Suprapubic skin (tissue), 4 donors: ENCODE measurements at regions not wholly inside any gene's neighbourhood (a gene's known extent, or its start where the extent isn't known, plus 50 kb on each side); places are given as distances from the start of the nearest gene placed in this dataset.

Experiments used
- EP300 ChIP-seq: sonication (generic); formaldehyde crosslinking; IDR thresholded peaks from one replicate; pipeline ENCODE4 v1.6.1; 2017; ENCODE audit warnings: antibody characterized with exemption
- POLR2A ChIP-seq, 2 donors: fragments of 450-650 bp; IDR thresholded peaks; one replicate each; pipeline ENCODE4 v1.6.1; 2017; ENCODE audit warnings: antibody characterized with exemption in 2 of 2, mild to moderate bottlenecking in 2 of 2, moderate library complexity in 2 of 2
- POLR2AphosphoS5 ChIP-seq, 3 donors: sonication (generic); formaldehyde crosslinking; IDR thresholded peaks; one replicate each; pipeline ENCODE4 v1.6.1; 2017; ENCODE audit warnings: antibody characterized with exemption in 3 of 3
- TF ChIP-seq, protein P1 (sequence below), 2 donors: fragments of 200-600 bp in 1 of 2; fragments of 450-650 bp in 1 of 2; sonication (generic) in 1 of 2; IDR thresholded peaks; one replicate each; pipeline ENCODE4 v1.5.1; 2016 to 2019; ENCODE audit warnings: antibody characterized with exemption in 2 of 2, mild to moderate bottlenecking in 1 of 2, moderate library complexity in 1 of 2

DNA sequence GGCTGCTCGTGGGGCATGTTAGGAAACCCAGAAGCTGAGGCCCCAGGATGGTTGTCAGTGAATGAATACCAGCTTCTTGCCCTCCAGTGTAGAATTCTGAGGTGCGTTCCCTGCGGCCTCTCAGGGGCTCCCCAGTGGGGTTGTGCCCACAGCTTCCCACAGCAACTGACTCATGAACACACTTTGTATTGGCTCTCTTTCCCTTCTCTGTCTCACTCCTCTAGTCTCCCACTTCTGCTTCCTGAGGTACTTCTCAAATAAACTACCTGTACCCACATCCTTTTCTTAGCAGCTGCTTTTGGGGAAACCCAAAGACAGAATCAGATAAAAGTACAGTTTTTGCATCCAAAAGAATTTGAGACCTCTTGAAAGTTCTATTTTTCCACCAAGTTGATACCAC lies 107.7 kb upstream of the JAG1 start:
- TF ChIP-seq, protein P1, sequence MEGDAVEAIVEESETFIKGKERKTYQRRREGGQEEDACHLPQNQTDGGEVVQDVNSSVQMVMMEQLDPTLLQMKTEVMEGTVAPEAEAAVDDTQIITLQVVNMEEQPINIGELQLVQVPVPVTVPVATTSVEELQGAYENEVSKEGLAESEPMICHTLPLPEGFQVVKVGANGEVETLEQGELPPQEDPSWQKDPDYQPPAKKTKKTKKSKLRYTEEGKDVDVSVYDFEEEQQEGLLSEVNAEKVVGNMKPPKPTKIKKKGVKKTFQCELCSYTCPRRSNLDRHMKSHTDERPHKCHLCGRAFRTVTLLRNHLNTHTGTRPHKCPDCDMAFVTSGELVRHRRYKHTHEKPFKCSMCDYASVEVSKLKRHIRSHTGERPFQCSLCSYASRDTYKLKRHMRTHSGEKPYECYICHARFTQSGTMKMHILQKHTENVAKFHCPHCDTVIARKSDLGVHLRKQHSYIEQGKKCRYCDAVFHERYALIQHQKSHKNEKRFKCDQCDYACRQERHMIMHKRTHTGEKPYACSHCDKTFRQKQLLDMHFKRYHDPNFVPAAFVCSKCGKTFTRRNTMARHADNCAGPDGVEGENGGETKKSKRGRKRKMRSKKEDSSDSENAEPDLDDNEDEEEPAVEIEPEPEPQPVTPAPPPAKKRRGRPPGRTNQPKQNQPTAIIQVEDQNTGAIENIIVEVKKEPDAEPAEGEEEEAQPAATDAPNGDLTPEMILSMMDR (IDR thresholded peaks at IDR 0.05) = no peak
- TF ChIP-seq EP300 = no peak
- TF ChIP-seq POLR2A (IDR thresholded peaks at IDR 0.05) = no peak
- TF ChIP-seq POLR2AphosphoS5 (IDR thresholded peaks at IDR 0.05) = no peak
